ENCODE measurements at regions not wholly inside any gene's neighbourhood (a gene's known extent, or its start where the extent isn't known, plus 50 kb on each side); places are given as distances from the start of the nearest gene placed in this dataset.

DNA sequence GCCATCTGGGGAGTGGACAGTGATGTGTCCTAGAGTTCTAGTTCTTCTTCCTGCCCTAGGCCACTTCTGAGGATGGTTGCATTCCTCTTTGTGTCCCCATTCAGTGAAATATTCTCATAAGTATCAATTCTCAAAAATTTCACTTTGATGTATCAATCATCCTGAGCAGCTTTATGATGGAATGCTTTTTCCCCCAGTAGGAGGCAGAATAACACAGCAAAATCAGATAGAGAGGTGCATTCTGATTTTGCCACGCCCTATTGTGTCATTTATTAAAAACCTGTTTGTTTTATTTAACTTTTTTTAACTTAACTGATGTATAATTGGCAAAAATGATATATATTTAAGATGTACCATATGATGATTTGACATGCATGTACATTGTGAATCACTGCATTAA, 656.0 kb upstream of the GRM7 start:
- Mint-ChIP-seq H3K27me3 (no peaks in the 10 kb centered on the region), H3K36me3 (no peaks in the 10 kb centered on the region), H3K27ac (no peak overlapping the region), H3K9me3 (peaks cover 0 to 12% (median 6%) of the 10 kb centered on the region in 5 donors), H3K4me3 (no peak overlapping the region), H3K4me1 (no peaks in the 10 kb centered on the region)
- ChIA-PET POLR2A (no interaction called here), CTCF (no interaction called here)
- no peak for DNase-seq
- H3K36me3 ChIP-seq (ENCODE audit: insufficient read depth, low read length) = no peaks in the 10 kb centered on the region
- no peak overlapping the region for H3K27ac ChIP-seq (ENCODE audit: low read depth, low read length)
- no peaks in the 10 kb centered on the region for H3K9me3 ChIP-seq (ENCODE audit: low read length)
- H3K4me3 ChIP-seq (ENCODE audit: low read length) = no peak overlapping the region
- no peaks in the 10 kb centered on the region for H3K4me1 ChIP-seq (ENCODE audit: insufficient read depth, low read length)
- H3K27me3 ChIP-seq (ENCODE audit: insufficient read depth, low read length, poor library complexity, severe bottlenecking) = no peaks in the 10 kb centered on the region

DNA sequence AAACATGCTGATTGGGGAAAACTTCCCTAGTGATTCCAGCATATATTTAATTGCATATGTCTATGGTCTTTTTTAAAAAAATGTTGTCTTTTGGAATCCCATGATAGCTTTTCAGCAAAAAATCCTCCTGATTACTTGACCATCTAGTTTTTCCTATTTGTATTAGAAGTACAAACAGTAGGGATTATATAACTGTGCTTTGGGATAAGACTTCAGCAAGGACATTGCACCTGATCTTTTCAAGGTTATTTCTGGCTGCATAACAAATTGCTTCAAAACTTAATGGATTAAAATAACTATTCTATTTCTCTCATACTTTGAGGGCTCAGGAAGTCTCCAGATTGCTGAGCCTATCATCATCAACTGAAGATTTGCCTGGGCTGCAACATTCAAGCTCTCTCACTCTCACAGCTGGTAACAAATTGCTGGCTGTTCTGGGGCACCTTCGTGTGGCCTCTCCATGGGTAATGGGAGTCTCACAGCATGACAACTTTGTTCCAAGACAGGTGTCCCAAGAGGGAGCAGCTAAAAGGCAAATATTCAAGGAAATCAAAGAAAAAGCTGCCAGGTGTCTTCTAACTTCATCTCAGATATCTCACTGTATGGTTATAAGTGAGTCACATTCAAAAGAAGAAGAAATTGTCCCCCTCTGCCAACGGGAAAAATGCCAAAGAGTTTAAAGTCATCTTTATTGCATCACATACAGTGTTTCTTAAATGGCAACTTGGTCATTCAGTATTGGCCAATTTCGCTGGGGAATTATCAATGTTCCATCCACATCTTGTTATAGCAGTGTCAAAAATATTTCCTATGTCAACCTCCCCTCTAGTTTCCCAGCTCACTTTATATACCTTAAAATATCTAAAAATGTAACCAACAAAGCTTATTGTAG, 644.5 kb upstream of the GRM7 start:
- Histone ChIP-seq H3K9me3 (ENCODE audit: low read length) (no peaks in the 10 kb centered on the region), H3K27ac (ENCODE audit: low read depth, low read length) (no peak overlapping the region), H3K36me3 (ENCODE audit: insufficient read depth, low read length) (no peaks in the 10 kb centered on the region), H3K27me3 (ENCODE audit: insufficient read depth, low read length, poor library complexity, severe bottlenecking) (no peaks in the 10 kb centered on the region), H3K4me3 (ENCODE audit: low read length) (no peak overlapping the region), H3K4me1 (ENCODE audit: insufficient read depth, low read length) (no peaks in the 10 kb centered on the region)
- Mint-ChIP-seq H3K9me3 (peaks cover 0 to 17% (median 3%) of the 10 kb centered on the region in 5 donors), H3K27ac (no peak overlapping the region), H3K4me1 (no peaks in the 10 kb centered on the region), H3K36me3 (no peaks in the 10 kb centered on the region), H3K4me3 (no peak overlapping the region), H3K27me3 (no peaks in the 10 kb centered on the region)
- POLR2A ChIA-PET = no interaction called here
- no peak for DNase-seq
- CTCF ChIA-PET = no interaction called here

DNA sequence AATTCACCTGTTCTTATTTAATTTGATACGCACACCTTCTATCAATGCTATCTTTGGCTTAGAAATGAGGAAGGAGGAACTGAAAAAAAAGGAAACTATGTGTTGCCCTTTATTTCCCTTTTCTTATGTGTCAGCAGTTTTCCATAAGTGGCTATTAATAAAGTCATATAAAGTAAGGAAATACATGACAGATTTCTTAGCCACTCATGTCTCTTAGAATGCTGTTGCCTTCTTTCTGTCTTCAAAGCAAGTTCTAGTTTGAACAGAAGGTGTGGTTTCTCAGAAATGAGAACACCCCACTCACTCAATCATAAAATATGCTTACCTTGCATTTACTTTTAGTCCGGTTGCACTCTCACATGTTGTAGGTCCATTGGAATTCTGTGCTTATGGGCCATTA, 640.5 kb upstream of the GRM7 start:
- no peak for DNase-seq
- Mint-ChIP-seq H3K36me3 (no peaks in the 10 kb centered on the region), H3K4me1 (no peaks in the 10 kb centered on the region), H3K4me3 (no peak overlapping the region), H3K9me3 (peaks cover 0 to 18% (median 3%) of the 10 kb centered on the region in 5 donors), H3K27ac (no peak overlapping the region), H3K27me3 (no peaks in the 10 kb centered on the region)
- Histone ChIP-seq H3K4me1 (ENCODE audit: insufficient read depth, low read length) (no peaks in the 10 kb centered on the region), H3K36me3 (ENCODE audit: insufficient read depth, low read length) (no peaks in the 10 kb centered on the region), H3K9me3 (ENCODE audit: low read length) (no peaks in the 10 kb centered on the region), H3K27ac (ENCODE audit: low read depth, low read length) (no peak overlapping the region), H3K27me3 (ENCODE audit: insufficient read depth, low read length, poor library complexity, severe bottlenecking) (no peaks in the 10 kb centered on the region), H3K4me3 (ENCODE audit: low read length) (no peak overlapping the region)
- ChIA-PET CTCF (no interaction called here), POLR2A (no interaction called here)

DNA sequence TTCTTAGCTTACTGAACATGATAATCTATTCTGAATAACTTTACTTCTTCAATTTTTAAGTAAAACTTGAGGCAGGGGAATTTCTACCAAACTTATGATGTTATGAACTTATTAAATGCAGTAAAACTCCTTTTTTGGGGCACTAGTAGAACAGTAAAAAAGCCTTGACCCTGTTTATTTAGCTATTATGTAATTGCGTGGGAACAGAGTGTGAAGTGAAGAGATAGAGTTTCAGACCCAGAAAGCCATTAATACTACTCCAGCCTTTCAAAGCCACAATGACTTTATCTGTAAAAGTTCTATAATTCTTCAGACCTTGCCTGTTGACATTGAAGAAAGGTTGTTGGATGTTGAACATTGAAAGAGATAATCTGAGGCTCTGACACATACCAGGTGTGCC, 638.8 kb upstream of the GRM7 start:
- Mint-ChIP-seq H3K9me3 (peaks cover 0 to 11% (median 3%) of the 10 kb centered on the region in 5 donors), H3K4me3 (no peak overlapping the region), H3K4me1 (no peaks in the 10 kb centered on the region), H3K27me3 (no peaks in the 10 kb centered on the region), H3K27ac (no peak overlapping the region), H3K36me3 (no peaks in the 10 kb centered on the region)
- Histone ChIP-seq H3K36me3 (ENCODE audit: insufficient read depth, low read length) (no peaks in the 10 kb centered on the region), H3K9me3 (ENCODE audit: low read length) (no peaks in the 10 kb centered on the region), H3K27me3 (ENCODE audit: insufficient read depth, low read length, poor library complexity, severe bottlenecking) (no peaks in the 10 kb centered on the region), H3K4me1 (ENCODE audit: insufficient read depth, low read length) (no peaks in the 10 kb centered on the region), H3K27ac (ENCODE audit: low read depth, low read length) (no peak overlapping the region), H3K4me3 (ENCODE audit: low read length) (no peak overlapping the region)
- POLR2A ChIA-PET = no interaction called here
- CTCF ChIA-PET = no interaction called here
- no peak for DNase-seq

DNA sequence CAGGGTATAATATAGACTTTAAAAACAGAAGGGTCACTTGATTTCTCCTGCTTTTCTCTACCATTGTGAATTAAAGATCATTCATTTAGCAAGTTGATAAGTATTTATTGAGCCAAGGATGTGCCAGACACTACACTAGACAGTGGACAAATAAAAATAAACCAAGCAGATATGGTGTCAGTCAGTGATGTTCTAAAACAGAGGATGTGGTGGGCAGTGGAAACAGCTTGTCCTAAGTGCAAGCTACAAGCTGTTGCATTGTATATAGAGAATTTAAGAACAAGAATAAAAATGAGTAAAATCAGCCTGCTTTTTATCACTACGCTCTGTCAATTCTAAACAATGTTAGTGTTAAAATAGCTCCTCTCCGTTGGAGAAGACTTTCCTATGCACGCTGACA, 637.3 kb upstream of the GRM7 start:
- POLR2A ChIA-PET = no interaction called here
- DNase-seq = no peak
- H3K27ac ChIP-seq (ENCODE audit: low read depth, low read length) = no peak overlapping the region
- no peaks in the 10 kb centered on the region for H3K9me3 ChIP-seq (ENCODE audit: low read length)
- Mint-ChIP-seq H3K9me3 (peaks cover 0 to 12% (median 2%) of the 10 kb centered on the region in 5 donors), H3K4me3 (no peak overlapping the region), H3K27ac (no peak overlapping the region), H3K4me1 (no peaks in the 10 kb centered on the region), H3K36me3 (no peaks in the 10 kb centered on the region), H3K27me3 (no peaks in the 10 kb centered on the region)
- no peaks in the 10 kb centered on the region for H3K4me1 ChIP-seq (ENCODE audit: insufficient read depth, low read length)
- no peaks in the 10 kb centered on the region for H3K36me3 ChIP-seq (ENCODE audit: insufficient read depth, low read length)
- H3K27me3 ChIP-seq (ENCODE audit: insufficient read depth, low read length, poor library complexity, severe bottlenecking) = no peaks in the 10 kb centered on the region
- CTCF ChIA-PET = no interaction called here
- no peak overlapping the region for H3K4me3 ChIP-seq (ENCODE audit: low read length)

DNA sequence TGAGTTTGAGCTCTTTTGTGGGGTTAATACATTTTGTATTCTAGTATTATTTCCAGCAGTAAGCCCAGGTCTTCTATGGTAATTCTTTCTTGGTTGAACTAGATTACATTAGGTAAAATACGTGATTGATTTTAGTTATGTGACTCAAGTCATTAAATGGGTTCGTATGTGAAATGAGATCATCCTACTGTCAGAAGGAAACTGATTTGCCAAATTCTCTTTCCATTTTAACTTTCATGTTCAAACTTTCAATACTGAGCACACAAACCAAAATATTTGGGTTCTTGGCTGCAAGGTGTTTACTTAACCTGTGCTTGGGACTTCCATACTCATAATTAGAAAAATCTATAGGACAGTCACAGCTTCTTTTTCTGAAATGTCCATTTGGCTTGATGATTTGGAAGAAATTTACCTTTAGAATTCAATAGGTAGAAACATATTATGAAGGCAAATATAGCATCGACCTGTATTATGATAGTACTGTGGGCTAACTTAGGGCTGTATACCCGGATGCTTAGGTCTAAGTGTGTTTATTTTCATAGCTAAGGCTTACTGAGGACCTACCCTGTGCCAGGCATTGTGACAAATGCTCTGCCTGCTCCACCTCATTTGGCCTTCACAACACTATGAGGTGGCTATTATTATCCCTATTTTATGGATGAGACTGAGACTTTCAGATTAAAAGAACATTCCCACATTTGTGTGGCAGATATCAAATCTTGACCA, 631.8 kb upstream of the GRM7 start:
- H3K4me1 Mint-ChIP-seq = no peaks in the 10 kb centered on the region
- peaks cover 0 to 2% (median 0%) of the 10 kb centered on the region in 3 donors for H3K36me3 Mint-ChIP-seq
- H3K27ac ChIP-seq (ENCODE audit: low read depth, low read length) = no peak overlapping the region
- CTCF ChIA-PET = no interaction called here
- H3K4me3 Mint-ChIP-seq = no peak overlapping the region
- no peaks in the 10 kb centered on the region for H3K27me3 ChIP-seq (ENCODE audit: insufficient read depth, low read length, poor library complexity, severe bottlenecking)
- no peaks in the 10 kb centered on the region for H3K9me3 ChIP-seq (ENCODE audit: low read length)
- no peak for DNase-seq
- H3K4me3 ChIP-seq (ENCODE audit: low read length) = no peak overlapping the region
- peaks cover 2 to 10% (median 2%) of the 10 kb centered on the region in 5 donors for H3K9me3 Mint-ChIP-seq
- H3K27me3 Mint-ChIP-seq = no peaks in the 10 kb centered on the region
- POLR2A ChIA-PET = no interaction called here
- H3K27ac Mint-ChIP-seq = no peak overlapping the region
- H3K4me1 ChIP-seq (ENCODE audit: insufficient read depth, low read length) = no peaks in the 10 kb centered on the region
- no peaks in the 10 kb centered on the region for H3K36me3 ChIP-seq (ENCODE audit: insufficient read depth, low read length)

DNA sequence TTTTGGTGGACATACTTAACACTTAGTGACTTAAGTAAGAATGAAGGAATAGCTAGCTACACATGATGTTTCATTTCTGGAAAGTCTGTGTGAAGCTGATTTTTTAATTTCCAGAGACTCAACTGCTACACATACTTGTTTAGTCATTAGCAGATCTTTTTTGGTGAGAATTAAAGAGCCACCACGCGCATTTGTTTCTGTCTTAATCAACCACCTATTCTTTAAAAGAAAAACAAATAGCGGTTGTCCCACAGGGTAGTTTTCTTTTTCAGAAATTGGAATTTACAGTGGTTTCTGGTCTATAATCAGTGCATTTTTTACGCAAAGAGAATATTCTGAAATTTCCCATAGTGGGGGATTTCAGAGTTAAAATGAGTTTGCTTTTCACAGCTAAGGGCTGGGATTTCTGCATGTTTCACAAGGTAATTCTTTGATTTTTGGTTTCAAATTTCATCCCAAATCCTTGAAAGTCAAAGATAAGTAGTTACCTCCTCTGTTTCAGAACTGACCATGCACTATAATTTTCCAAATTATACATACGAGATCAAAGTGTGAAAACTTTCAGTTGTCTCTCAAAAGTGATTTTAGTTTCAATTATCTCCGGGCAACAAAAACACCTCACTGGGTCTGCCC, 631.0 kb upstream of the GRM7 start:
- Histone ChIP-seq H3K4me3 (ENCODE audit: low read length) (no peak overlapping the region), H3K27ac (ENCODE audit: low read depth, low read length) (no peak overlapping the region), H3K4me1 (ENCODE audit: insufficient read depth, low read length) (no peaks in the 10 kb centered on the region), H3K9me3 (ENCODE audit: low read length) (no peaks in the 10 kb centered on the region), H3K27me3 (ENCODE audit: insufficient read depth, low read length, poor library complexity, severe bottlenecking) (no peaks in the 10 kb centered on the region), H3K36me3 (ENCODE audit: insufficient read depth, low read length) (no peaks in the 10 kb centered on the region)
- no peaks in the 10 kb centered on the region for H3K27me3 Mint-ChIP-seq
- DNase-seq = no peak
- peaks cover 2 to 10% (median 2%) of the 10 kb centered on the region in 5 donors for H3K9me3 Mint-ChIP-seq
- no peak overlapping the region for H3K4me3 Mint-ChIP-seq
- H3K27ac Mint-ChIP-seq = no peak overlapping the region
- POLR2A ChIA-PET = no interaction called here
- H3K36me3 Mint-ChIP-seq = peaks cover 0 to 2% (median 0%) of the 10 kb centered on the region in 3 donors
- CTCF ChIA-PET = no interaction called here
- H3K4me1 Mint-ChIP-seq = no peaks in the 10 kb centered on the region

DNA sequence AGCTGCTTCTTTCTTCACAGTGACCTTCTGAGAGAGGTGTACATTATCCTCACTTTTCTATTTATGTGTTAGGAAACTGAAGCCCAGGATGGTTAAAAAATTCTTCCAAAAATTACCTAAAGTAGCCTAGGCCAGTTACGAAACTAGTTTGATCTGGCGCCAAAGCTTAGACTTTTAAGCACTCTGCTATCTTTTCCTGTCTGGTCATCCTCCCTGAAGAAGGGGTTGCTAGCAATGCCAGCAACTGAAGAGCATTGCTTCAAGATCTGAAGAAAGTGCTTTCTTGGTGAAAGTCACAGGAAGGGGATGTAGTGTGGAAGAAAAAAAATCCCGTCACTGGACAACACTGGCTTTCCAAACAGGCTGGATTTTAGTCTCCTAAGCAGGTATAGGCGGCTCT, 618.8 kb upstream of the GRM7 start:
- Mint-ChIP-seq H3K27ac (no peak overlapping the region), H3K4me1 (no peaks in the 10 kb centered on the region), H3K4me3 (no peak overlapping the region), H3K27me3 (no peaks in the 10 kb centered on the region), H3K36me3 (no peaks in the 10 kb centered on the region), H3K9me3 (peaks cover 0 to 25% (median 8%) of the 10 kb centered on the region in 5 donors)
- H3K4me1 ChIP-seq (ENCODE audit: insufficient read depth, low read length) = no peaks in the 10 kb centered on the region
- DNase-seq = no peak
- no peaks in the 10 kb centered on the region for H3K9me3 ChIP-seq (ENCODE audit: low read length)
- H3K4me3 ChIP-seq (ENCODE audit: low read length) = no peak overlapping the region
- CTCF ChIA-PET = no interaction called here
- no peaks in the 10 kb centered on the region for H3K36me3 ChIP-seq (ENCODE audit: insufficient read depth, low read length)
- POLR2A ChIA-PET = no interaction called here
- H3K27ac ChIP-seq (ENCODE audit: low read depth, low read length) = no peak overlapping the region
- H3K27me3 ChIP-seq (ENCODE audit: insufficient read depth, low read length, poor library complexity, severe bottlenecking) = no peaks in the 10 kb centered on the region
